IPS DF 19.7 (cell line): ENCODE measurements at regions not wholly inside any gene's neighbourhood (a gene's known extent, or its start where the extent isn't known, plus 50 kb on each side); places are given as distances from the start of the nearest gene placed in this dataset.
"Not testable (repeated sequence)": the region's sequence is repeated elsewhere in the genome, so short reads cannot be mapped to it uniquely, and the experiment has no call there.

ENCODE experiments used
- DNase-seq: peaks from one replicate; pipeline ENCODE4 v3.0.0-alpha.2; 2013; ENCODE audit warnings: low read depth, low spot score

DNA sequence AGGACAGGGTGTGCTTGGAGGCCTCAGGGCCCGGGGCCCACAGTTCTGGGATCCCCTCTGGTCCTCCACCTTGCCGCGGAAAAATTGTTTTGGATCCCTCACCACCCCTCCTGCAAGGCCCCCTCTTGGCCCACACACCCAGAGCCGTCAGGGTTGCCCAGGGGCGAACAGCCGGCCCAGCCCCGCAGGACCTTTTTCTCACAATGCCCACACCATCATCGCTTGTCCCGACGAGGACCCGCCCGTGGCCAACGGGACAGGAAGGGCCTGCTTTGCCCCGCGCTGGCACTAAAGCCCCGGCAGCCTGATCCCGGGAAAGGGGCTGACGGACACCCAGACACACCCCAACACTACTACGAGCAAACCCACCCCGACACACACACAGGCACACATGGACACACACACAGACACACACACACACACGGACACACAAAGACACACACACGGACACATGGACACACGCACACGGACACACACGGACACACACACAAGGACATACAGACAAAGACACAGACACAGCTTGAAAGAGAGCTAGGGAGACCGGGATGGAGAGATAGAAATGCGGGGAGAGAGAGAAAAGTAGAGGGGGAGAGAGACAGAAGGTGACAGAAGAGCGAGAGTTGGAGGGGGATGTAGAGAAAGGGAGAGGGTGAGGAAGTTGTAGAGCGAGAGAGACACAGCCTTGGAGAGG, 1493.5 kb upstream of the DEFB115 start:
- no peak for DNase-seq

- DNase-seq = not testable (repeated sequence)
Measured at GRCh38 chr20:29764922-29765610, 1492.4 kb upstream of the DEFB115 start.

- DNase-seq = not testable (repeated sequence)
Measured at GRCh38 chr20:29778033-29778432, 1479.4 kb upstream of the DEFB115 start.

- not testable (repeated sequence) for DNase-seq
Measured at GRCh38 chr20:29781217-29781616, 1476.2 kb upstream of the DEFB115 start.

GRCh38 chr20:29781891-29782290, 1475.6 kb upstream of the DEFB115 start:
- DNase-seq = not testable (repeated sequence)

DNA sequence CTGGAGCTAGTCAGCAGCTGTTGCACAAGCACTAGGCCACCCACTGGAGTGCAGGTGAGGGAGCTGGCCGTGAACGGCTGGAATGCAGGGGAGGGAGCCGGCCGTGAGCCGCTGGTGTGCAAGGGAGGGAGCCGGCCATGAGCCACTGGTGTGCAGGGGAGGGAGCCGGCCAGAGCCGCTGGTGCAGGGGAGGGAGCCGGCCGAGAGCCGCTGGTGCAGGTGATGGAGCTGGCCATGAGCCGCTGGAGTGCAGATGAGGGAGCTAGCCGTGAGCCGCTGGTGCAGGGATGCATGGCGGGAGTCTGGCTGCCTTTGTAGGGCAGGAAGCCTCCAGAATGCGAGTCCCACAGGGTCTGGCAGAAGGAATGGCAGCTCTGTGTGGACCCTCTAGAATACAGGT, 1470.0 kb upstream of the DEFB115 start:
- not testable (repeated sequence) for DNase-seq

DNA sequence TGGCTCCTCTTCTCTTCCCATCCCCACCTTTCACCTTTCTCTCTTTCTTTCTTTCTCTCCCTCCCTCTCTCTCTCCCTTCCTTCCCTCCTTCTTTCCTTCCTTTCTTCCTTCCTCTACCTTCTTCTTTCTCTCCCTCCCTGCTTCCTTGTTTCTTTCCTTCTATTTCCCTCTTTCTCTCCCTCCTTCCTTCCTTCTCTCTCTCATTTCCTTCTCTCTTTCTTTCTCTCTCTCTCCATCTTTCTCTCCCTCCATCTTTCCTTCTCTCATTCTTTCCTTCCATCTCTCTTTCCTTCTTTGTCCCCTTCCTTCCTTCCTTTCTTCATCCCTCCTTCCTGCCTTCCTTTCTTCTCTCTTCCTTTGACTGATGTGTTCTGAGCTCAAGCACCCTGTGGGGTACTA, 1467.0 kb upstream of the DEFB115 start:
- no peak for DNase-seq

GRCh38 chr20:29831508-29831907, 1426.0 kb upstream of the DEFB115 start:
- DNase-seq = not testable (repeated sequence)

DNA sequence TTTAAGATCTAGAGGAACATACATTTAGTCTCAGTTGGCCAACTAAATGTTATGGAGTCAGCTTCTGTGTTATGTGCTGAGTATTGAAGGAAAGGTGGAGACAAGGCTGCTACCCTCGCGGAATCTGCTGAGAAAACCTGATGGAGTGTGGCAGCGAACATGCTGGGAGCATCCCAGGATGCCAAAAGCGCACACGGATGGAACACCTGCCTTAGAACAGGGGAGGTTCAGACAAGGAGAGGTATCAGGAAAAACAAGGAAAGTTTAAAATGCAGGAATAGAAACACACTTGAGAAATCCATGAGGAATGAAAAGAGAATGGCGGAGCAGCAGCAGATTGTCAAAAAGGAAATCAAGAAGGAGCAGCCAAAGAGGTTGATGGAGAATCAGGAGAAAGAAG, 1389.5 kb upstream of the DEFB115 start:
- not testable (repeated sequence) for DNase-seq

GRCh38 chr20:29868688-29869087, 1388.8 kb upstream of the DEFB115 start:
- DNase-seq = not testable (repeated sequence)

DNA sequence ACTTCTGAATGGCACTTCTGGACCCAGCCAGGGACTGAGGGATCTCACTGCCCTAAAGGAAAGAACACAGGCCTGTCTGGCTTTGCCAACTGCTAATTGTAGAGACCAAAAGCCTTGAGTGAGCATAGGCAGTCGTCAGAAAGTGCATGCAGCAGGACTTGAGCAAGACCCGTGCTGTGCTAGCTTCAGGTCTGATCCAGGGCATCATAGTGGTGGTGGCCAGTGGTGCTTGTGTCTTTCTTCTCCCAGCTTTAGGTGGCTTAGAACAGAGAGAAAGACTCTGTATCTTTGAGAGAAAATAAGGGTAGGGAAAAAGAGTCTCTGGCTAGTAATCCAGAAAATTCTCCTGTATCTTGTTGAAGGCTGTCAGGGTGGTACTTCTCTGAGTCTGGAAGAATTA, 1385.6 kb upstream of the DEFB115 start:
- DNase-seq = not testable (repeated sequence)

DNA sequence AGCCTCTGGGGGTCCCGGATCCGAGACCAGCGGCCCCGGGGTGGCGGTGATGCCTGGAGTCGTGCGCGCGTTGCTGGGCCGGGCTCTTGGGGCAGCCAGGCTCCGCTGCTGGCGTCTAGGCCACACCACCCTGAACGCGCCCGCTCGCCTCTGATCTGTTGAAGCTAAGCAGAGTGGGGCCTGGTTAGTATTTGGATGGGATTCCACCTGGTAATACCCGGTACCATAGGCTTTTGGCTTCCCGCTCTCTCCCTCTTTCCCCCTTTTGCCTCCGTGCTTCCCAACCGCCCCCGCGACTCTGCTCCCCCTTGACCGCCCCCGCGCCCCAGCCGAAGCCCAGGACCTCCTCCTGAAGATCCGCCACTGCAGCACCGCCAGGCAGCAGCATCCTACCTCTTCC, 1383.5 kb upstream of the DEFB115 start:
- no peak for DNase-seq

DNA sequence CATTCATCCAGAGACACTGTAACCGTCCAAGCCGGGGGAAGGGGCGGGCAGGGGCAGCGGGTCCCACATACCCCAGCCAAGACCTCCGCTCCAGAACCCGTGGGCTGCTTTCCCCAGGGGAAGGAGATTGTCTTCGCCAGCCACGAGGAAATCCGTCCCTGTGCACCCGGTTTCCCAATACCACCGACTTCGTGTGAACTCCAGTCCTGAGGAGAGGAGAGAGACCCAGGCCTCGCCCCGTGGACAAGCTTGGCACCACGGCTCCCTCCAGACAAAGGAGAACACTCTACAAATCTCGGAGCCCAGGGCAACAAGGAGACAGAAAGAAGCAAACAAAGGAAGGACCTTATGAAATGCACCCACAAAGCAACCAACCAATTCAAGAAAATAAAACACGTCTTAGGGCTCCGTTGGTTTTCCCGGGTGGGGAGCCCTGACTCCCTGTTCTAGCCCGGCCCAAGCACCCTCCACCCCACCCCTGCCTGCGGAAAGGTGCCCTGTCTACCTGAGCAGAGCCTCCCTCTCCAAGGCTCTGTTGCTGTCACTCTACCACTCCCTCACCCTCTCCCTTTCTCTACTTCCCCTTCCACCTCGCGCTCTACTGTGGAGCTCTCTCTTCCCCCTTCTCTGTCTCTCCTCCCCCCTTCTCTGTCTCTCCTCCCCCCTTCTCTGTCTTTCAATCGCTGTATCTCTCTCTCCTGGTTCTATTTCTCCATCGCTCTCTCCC, 1382.8 kb upstream of the DEFB115 start:
- DNase-seq = no peak

- not testable (repeated sequence) for DNase-seq
Measured at GRCh38 chr20:29875321-29876083, 1382.0 kb upstream of the DEFB115 start.

- DNase-seq = not testable (repeated sequence)
Measured at GRCh38 chr20:29876084-29876910, 1381.2 kb upstream of the DEFB115 start.

GRCh38 chr20:29876911-29877285, 1380.6 kb upstream of the DEFB115 start:
- DNase-seq = no peak

- DNase-seq = not testable (repeated sequence)
Measured at GRCh38 chr20:29877411-29878280, 1379.8 kb upstream of the DEFB115 start.

DNA sequence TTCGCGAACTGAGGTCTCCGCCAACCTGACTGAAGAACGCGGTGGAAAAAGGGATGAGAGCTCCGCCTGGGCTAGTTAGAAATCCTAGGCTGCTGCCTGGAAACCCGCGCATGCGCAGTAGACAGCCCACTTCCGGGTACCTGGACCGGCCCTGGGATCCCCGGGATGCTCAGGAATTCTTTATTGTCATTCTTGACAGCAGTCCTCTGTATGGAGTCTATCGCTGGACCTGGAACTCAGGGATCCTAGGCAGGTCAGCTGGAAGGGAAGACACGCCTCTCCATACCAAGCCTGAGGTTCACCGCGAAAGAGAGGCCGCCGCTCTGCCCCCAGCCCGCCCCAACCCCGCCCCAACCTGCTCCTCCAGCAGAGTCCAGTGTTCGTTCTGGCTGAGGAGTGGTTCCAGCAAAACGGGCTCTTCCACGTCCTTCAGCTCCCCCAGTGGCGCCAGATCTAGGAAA, 1379.2 kb upstream of the DEFB115 start:
- DNase-seq = no peak

DNA sequence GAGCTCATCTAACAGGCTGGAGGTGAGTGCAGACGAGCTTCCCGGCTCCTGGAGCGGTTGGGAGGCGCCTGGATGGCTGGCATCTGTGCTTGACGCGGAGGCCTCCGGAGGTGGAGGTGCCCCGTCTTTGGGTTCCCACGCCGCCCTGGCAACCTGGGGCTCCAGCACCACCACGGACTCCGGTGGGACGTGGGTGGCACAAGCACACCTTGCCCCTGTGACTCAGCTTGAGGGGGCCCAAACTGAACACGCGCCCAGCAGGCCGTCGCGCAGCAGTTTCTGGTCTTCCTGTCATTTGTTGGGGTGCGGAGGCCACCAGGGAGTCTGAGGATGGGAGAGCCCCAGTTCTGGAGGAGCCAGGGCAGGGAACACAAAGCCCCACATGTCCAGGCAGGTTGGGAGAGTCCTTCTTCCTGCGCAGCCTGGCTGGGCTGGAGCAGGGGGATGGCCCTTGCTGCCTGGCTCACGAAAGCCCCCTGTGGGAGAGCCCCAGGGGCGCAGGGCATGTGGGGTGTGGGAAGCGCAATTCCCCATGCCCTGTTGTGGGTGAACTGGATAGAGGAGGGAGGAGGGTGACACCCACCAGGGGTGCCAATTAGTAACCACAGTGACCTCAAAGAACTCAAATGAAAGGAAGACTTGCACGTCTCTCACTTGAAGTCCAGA, 1378.6 kb upstream of the DEFB115 start:
- DNase-seq = no peak
